Mucosa of rectum (tissue), 2 donors: ENCODE measurements at regions not wholly inside any gene's neighbourhood (a gene's known extent, or its start where the extent isn't known, plus 50 kb on each side); places are given as distances from the start of the nearest gene placed in this dataset.

Experiments
- H3K27ac ChIP-seq, 2 donors: one replicate each; pipeline ENCODE4 v1.7.0; 2013; ENCODE audit warnings: inconsistent platforms in 2 of 2, low read depth in 2 of 2, low read length in 2 of 2
- H3K27me3 ChIP-seq, 2 donors: one replicate each; pipeline ENCODE4 v1.7.0; 2013; ENCODE audit warnings: low read length in 2 of 2; ENCODE audit not compliant: control insufficient read depth in 2 of 2, insufficient read depth in 2 of 2
- H3K36me3 ChIP-seq, 2 donors: one replicate each; pipeline ENCODE4 v1.7.0; 2013; ENCODE audit warnings: low read length in 2 of 2; ENCODE audit not compliant: control insufficient read depth in 2 of 2, insufficient read depth in 2 of 2
- H3K4me1 ChIP-seq, 2 donors: one replicate each; pipeline ENCODE4 v1.7.0; 2013; ENCODE audit warnings: low read length in 2 of 2, mild to moderate bottlenecking in 1 of 2; ENCODE audit not compliant: control insufficient read depth in 2 of 2, insufficient read depth in 2 of 2
- H3K4me3 ChIP-seq, 2 donors: one replicate each; pipeline ENCODE4 v1.7.0; 2013; ENCODE audit warnings: low read length in 2 of 2
- H3K9ac ChIP-seq, 2 donors: one replicate each; pipeline ENCODE4 v1.7.0; 2013; ENCODE audit warnings: low read length in 2 of 2, low read depth in 1 of 2, mild to moderate bottlenecking in 1 of 2
- H3K9me3 ChIP-seq, 2 donors: one replicate each; pipeline ENCODE4 v1.7.0; 2013; ENCODE audit warnings: low read length in 2 of 2; ENCODE audit not compliant: control insufficient read depth in 2 of 2
- donor health status: healthy.
- donor health status: Normal muscosa, but diverticular disease.

DNA sequence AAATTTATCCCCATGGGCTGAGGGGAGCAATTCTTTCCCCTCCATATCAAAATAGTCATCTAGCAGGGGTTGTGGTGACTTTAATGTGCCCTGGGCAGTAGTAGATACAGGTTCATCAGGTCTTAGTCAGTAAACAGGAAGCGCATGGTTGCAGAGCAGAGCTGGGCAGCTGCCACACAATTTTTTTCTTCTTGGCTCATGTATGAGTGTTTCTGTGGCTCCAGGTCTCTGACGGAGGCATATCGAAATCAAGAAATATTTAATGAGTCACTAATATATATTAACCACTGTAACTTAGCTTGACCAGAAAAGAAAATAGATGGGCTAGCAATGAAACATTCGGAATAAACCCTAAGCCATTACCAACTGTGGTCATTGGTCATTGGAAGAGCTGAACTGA, 68.4 kb upstream of the UBL3 start:
- H3K4me1 ChIP-seq: peaks cover 10 to 16% of the 10 kb centered on the region in 2 donors

DNA sequence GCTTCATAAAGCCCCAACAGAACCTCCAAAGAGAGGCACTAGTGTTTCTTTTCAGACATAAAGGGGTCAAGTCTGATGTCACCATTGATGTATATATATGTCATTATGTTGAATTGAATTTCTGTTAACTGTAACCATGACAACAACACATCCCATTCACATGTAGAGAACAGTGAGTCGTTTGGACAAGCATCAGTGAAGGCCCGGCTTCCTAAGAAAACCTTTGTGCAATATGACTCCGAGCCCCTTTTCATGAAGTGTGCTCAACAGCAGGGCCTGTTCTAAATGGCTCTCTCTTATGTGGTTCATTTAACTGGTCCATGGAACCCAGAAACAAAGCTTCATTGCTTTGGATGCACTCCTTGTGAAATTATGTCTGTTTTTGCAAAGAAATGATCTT, 67.2 kb upstream of the UBL3 start:
- no peaks in the 10 kb centered on the region for H3K36me3 ChIP-seq
- H3K4me3 ChIP-seq: no peak overlapping the region
- no peaks in the 10 kb centered on the region for H3K27me3 ChIP-seq
- no peak overlapping the region for H3K9ac ChIP-seq
- peaks cover 4 to 5% of the 10 kb centered on the region in 2 donors for H3K4me1 ChIP-seq
- no peaks in the 10 kb centered on the region for H3K9me3 ChIP-seq
- H3K27ac ChIP-seq: no peak overlapping the region

More for the DNA sequence above, 68.4 kb upstream of the UBL3 start:
- H3K27me3 ChIP-seq: no peaks in the 10 kb centered on the region
- no peaks in the 10 kb centered on the region for H3K36me3 ChIP-seq
- no peak overlapping the region for H3K9ac ChIP-seq
- H3K4me3 ChIP-seq: no peak overlapping the region
- H3K27ac ChIP-seq: no peak overlapping the region
- no peaks in the 10 kb centered on the region for H3K9me3 ChIP-seq

DNA sequence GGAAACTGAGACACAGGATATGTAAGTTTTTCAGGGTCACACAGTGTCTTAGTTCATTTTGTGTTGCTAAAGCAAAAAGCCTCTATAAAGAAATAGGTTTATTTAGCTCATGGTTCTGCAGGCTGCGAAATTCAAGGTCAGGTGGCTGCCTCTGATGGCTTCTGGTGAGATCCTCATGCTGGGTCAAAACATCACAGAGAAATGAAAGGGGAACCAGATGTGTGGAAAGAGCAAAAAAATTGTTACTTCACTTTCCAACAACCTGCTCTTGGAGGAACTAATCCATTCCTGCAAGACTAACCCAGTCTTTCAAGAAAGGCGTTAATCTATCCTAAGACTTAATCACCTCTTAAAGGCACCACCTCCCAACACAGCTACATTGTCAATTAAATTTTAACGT, 64.2 kb upstream of the UBL3 start:
- Histone ChIP-seq H3K9ac (no peak overlapping the region), H3K27me3 (no peaks in the 10 kb centered on the region), H3K36me3 (no peaks in the 10 kb centered on the region), H3K4me3 (no peak overlapping the region), H3K9me3 (no peaks in the 10 kb centered on the region), H3K4me1 (no peaks in the 10 kb centered on the region), H3K27ac (no peak overlapping the region)

DNA sequence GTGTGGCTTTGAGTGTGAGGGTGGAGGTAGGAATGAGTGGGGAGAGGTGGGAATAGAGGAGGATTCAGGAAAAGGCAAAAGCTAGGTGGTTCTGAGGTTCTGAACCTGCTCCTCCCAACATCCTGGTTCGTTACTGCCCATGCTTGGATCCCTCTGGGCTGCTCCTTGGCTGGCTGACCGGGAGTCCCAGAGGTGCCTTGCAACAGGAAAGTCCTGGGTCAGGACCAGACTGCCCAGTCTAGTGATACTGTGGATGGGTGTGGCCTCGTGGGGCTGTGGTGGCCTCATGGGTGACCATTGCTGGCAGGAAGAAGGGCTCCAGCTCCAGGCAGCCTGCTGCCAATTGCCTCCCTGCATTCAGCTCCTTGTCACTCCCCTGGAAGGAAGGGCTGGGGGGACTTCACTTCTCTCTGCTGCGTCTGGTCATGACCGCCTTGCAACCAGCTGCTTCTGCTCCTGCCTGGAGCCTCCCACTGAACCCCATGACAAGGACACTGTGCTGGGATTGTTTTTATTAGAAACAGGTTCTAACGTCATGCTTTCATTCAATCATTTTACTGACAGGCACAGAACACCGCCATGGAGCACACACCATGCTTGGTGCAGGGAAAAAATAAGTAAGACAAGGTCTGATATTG, 61.5 kb upstream of the UBL3 start:
- Histone ChIP-seq H3K9me3 (no peaks in the 10 kb centered on the region), H3K9ac (no peak overlapping the region), H3K4me3 (no peak overlapping the region), H3K4me1 (peaks cover 0 to under 1% of the 10 kb centered on the region in 2 donors), H3K27ac (no peak overlapping the region), H3K27me3 (no peaks in the 10 kb centered on the region), H3K36me3 (no peaks in the 10 kb centered on the region)

DNA sequence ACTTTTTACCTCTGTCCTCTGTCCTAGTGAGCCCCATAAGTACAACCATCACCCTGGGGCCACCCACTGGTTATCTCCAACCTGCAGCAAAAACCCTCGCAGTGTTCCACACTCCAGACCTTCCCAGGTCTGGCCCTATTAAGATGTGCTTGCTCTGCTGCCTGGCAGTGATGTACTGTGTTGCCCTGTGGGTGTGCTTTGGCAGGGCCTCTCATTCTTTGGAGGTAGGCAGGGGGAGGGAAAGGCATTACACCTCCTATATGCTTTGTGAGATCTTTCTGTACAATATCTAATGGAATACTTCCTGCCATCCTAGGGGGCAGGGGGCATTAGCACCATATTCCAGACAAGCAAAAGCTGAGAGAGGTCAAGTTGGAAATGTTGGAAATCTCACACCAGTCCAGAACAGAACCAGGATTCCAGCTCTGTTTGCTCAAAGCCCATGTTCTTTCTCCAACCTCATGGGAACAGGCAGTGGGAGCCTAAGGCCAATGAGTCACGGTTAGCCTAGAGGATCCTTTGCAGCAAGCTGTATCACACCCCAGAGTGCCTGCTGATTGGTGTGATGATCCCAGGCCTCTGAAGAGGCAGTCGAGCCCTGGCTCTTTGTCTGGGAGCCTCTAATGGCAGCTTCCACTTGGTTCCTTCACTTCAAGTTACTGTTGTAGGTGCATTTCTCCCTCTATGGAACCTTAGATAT, 59.7 kb upstream of the UBL3 start:
- H3K4me3 ChIP-seq: no peak overlapping the region
- no peaks in the 10 kb centered on the region for H3K36me3 ChIP-seq
- no peaks in the 10 kb centered on the region for H3K9me3 ChIP-seq
- peaks cover 0 to 13% of the 10 kb centered on the region in 2 donors for H3K4me1 ChIP-seq
- no peaks in the 10 kb centered on the region for H3K27me3 ChIP-seq
- no peak overlapping the region for H3K9ac ChIP-seq
- no peak overlapping the region for H3K27ac ChIP-seq

DNA sequence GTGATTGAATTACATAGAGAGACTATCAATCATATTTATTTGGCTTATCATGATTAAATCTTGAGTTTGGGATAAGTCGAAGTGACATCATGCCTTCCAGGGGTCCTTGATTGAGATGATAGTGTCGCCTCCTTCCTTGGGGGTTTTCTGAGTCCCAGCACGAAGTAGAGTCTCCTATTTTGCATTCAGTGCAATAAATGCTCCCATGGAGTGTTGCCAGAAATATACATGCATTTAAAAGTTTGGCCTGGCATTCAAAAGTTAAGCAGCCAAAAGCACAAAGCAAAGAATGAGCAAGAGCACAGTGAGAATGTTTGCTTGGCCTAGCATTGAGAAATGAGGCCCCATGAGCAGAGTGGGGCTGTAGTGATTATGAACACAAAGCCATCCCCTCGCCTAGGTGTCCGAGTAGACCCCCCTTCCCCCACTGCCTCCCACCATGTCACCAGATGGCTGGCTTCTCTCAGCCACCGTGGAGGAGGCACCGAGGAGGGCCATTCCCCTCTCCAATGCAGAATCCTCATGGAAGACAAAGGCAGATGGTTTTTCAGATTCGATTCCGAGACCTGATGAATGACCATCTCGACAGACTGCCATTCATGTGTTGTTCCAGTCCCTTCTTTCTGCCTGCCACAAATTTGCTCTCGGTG, 58.8 kb upstream of the UBL3 start:
- Histone ChIP-seq H3K4me1 (peaks cover 2 to 14% of the 10 kb centered on the region in 2 donors), H3K27me3 (no peaks in the 10 kb centered on the region), H3K27ac (no peak overlapping the region), H3K4me3 (no peak overlapping the region), H3K9ac (no peak overlapping the region), H3K9me3 (no peaks in the 10 kb centered on the region), H3K36me3 (no peaks in the 10 kb centered on the region)

DNA sequence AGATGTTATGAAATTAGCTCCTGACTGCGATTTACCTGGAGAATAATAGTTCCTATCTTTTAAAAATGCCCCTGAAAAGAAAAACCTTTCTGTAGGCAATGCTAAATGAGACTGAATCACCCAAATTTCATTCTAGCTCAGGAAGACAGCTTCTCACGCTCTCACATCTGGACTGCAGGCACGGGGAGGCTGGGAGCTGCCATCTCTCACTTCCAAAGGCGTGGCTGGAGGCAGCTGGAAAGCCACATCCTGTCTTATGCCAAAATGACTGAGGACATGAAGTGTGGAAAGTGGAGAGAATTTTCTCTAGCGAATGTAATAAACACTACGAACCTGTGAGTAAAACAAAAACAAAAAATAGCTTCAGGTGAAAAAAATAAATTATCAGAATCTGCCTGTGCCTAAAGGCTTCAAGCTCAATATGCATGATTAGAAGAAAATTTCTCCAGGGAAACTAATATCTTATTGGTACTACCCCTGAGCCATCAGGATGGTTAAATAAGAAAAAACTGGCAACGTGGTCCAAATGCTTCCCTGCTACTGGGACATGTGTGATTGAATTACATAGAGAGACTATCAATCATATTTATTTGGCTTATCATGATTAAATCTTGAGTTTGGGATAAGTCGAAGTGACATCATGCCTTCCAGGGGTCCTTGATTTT, 58.1 kb upstream of the UBL3 start:
- Histone ChIP-seq H3K9me3 (no peaks in the 10 kb centered on the region), H3K27ac (no peak overlapping the region)

DNA sequence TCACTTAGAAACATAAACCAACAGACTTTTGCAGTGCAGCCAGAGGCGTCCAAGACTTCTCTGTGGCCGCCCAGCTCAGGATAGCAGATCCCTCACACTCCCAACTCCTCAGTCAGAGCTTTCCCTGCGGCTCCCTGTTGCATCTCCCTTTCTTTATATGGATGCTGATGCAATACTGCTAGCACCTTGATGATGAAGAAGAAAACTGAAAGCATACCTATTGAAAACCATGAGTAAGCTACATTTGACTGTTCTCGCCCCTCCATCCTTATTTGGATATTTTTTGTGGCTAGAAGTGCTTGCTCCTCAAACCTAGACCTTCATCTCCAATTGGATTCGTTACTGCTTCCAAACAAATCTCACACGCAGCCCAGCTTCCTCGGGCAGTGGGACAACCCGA, 57.3 kb upstream of the UBL3 start:
- Histone ChIP-seq H3K36me3 (no peaks in the 10 kb centered on the region), H3K4me1 (peaks cover 12 to 29% of the 10 kb centered on the region in 2 donors), H3K27me3 (no peaks in the 10 kb centered on the region), H3K27ac (no peak overlapping the region), H3K9ac (no peak overlapping the region), H3K9me3 (no peaks in the 10 kb centered on the region), H3K4me3 (no peak overlapping the region)

More for the DNA sequence above, 58.1 kb upstream of the UBL3 start:
- Histone ChIP-seq H3K27me3 (no peaks in the 10 kb centered on the region), H3K4me1 (peaks cover 4 to 21% of the 10 kb centered on the region in 2 donors), H3K9ac (no peak overlapping the region), H3K4me3 (no peak overlapping the region), H3K36me3 (no peaks in the 10 kb centered on the region)

DNA sequence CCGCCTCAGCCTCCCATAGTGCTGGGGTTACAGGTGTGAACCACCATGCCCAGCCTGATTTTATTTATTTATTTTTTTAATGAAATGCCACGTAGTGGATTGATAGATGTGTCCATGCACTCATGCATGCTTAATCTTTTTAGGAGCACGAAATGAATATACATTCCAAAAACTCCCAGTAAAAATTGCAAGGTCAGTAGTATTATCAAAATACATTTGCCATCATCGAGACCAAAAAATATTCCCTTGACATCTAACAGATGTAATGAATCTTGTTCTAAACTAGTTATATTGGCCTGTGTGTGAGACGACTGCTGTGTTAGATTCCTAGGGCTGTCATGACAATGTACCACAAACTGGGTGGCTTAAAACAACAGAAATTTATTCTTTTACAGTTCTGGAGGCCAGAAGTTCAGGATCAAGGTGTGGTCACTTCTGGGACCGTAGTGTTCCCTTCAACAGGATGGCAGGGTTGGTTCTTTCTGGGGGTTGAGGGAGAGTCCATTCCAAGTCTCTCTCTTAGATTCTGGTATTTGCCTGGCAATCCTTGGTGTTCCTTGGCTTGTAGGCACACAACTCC, 56.1 kb upstream of the UBL3 start:
- Histone ChIP-seq H3K4me1 (peaks cover 23 to 40% of the 10 kb centered on the region in 2 donors), H3K9me3 (no peaks in the 10 kb centered on the region), H3K9ac (no peak overlapping the region), H3K27ac (peak overlapping the region in 1 of 2 donors; percentile 39), H3K36me3 (no peaks in the 10 kb centered on the region), H3K4me3 (no peak overlapping the region), H3K27me3 (no peaks in the 10 kb centered on the region)
